NB4 (cell line): ENCODE measurements at regions not wholly inside any gene's neighbourhood (a gene's known extent, or its start where the extent isn't known, plus 50 kb on each side); places are given as distances from the start of the nearest gene placed in this dataset.
A peak's percentile ranks its signal among the peaks of the same experiment; 100 is the strongest.

Experiments used
- DNase-seq: peaks from one replicate; pipeline ENCODE4 v3.0.0; 2010; ENCODE audit warnings: low read depth
- H3K4me3 ChIP-seq: one replicate; pipeline ENCODE4 v1.5.1; 2011; ENCODE audit warnings: mild to moderate bottlenecking, low read depth, low read length, moderate library complexity
- CTCF ChIP-seq: IDR thresholded peaks from one replicate; pipeline ENCODE4 v1.5.1; 2012; ENCODE audit warnings: low read depth, low read length
- MAX ChIP-seq: IDR thresholded peaks from 2 replicates; pipeline ENCODE4 v1.6.1; 2011; ENCODE audit warnings: low read depth, low read length
- MYC ChIP-seq: IDR thresholded peaks from 2 replicates; pipeline ENCODE4 v1.6.1; 2011; ENCODE audit warnings: low read depth, low read length
- POLR2A ChIP-seq: IDR thresholded peaks from 2 replicates; pipeline ENCODE4 v1.6.1; 2011; ENCODE audit warnings: mild to moderate bottlenecking; ENCODE audit not compliant: insufficient read length; ENCODE audit errors: extremely low read depth

- TF ChIP-seq MAX (no peak), CTCF (no peak), POLR2A (no peak), MYC (no peak)
- H3K4me3 ChIP-seq, result no peak overlapping the region
- DNase-seq, result peak; percentile 9
Measured at GRCh38 chr12:82040987-82041743, 282.0 kb upstream of the PPFIA2 start.

GRCh38 chr12:82034769-82035168, 275.6 kb upstream of the PPFIA2 start:
- H3K4me3 ChIP-seq, result no peak overlapping the region
- no peak for DNase-seq
- TF ChIP-seq MAX (no peak), MYC (no peak), CTCF (no peak), POLR2A (no peak)

GRCh38 chr12:82029936-82030335, 270.8 kb upstream of the PPFIA2 start:
- DNase-seq, result no peak
- no peak overlapping the region for H3K4me3 ChIP-seq
- TF ChIP-seq CTCF (no peak), POLR2A (no peak), MAX (no peak), MYC (no peak)

- H3K4me3 ChIP-seq, result no peak overlapping the region
- DNase-seq, result no peak
- TF ChIP-seq CTCF, result no peak
- TF ChIP-seq MYC, result no peak
- no peak for TF ChIP-seq POLR2A
- no peak for TF ChIP-seq MAX
Measured at GRCh38 chr12:82028772-82029171, 269.6 kb upstream of the PPFIA2 start.

- DNase-seq, result no peak
- H3K4me3 ChIP-seq, result no peak overlapping the region
- TF ChIP-seq POLR2A (no peak), MYC (no peak), MAX (no peak), CTCF (no peak)
Measured at GRCh38 chr12:82027612-82028011, 268.5 kb upstream of the PPFIA2 start.

- TF ChIP-seq MAX (no peak), POLR2A (no peak), MYC (no peak), CTCF (no peak)
- no peak for DNase-seq
- H3K4me3 ChIP-seq, result no peak overlapping the region
Measured at GRCh38 chr12:82025462-82025861, 266.3 kb upstream of the PPFIA2 start.
